ENCODE measurements at regions not wholly inside any gene's neighbourhood (a gene's known extent, or its start where the extent isn't known, plus 50 kb on each side); places are given as distances from the start of the nearest gene placed in this dataset.
A peak's percentile ranks its signal among the peaks of the same experiment; 100 is the strongest.

DNA sequence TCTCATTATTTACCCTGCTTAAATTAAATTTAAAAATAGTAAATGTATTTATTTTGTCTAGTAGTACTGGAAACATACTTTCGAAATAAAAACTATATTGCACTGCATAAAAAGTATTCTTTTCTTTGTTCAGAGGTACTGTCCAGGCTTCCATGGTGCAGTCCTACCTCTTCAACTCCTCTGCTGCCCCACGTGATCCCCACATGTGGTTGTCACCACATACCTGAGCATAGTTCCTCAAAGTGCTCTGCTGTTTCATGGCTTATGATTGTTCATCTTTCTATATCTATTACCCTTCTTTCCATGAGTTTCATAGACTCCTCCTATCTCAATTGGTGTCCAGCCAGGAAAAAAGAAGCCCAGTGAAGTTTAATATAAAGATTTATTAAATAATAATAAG is 317.5 kb upstream of the OR4E1 start:
- no peaks in the 10 kb centered on the region for H3K9me3 ChIP-seq (ENCODE audit: low read depth)
- no peaks in the 10 kb centered on the region for H3F3A ChIP-seq (ENCODE audit: insufficient read depth)
- in situ Hi-C loops (cut with MboI), result no loop called here
- 4 to 7% methylated on average over 2 of the region's 2 CpGs for whole genome bisulfite sequencing, 2 experiments (ENCODE audit: low coverage in 1 of 2, low lambda C conversion rate in 2 of 2, missing lambda C conversion rate in 2 of 2)
- H3K9ac ChIP-seq, result no peak overlapping the region
- no peak for DNase-seq
- no peak overlapping the region for H3K4me3 ChIP-seq
- H3K79me2 ChIP-seq (ENCODE audit: insufficient read depth), result no peaks in the 10 kb centered on the region
- TF ChIP-seq EZH2phosphoT487 (IDR thresholded peaks at IDR 0.05; ENCODE audit: insufficient read depth, low read depth), result no peak
- no peak for TF ChIP-seq EZH2 (IDR thresholded peaks at IDR 0.05; ENCODE audit: insufficient read depth, poor library complexity, severe bottlenecking)
- H3K27me3 ChIP-seq (replicated peaks; ENCODE audit: insufficient read depth), result no peaks in the 10 kb centered on the region
- H3K4me1 ChIP-seq (ENCODE audit: insufficient read depth), result no peaks in the 10 kb centered on the region
- H3K4me2 ChIP-seq (ENCODE audit: unreplicated experiment), result no peak overlapping the region
- no peaks in the 10 kb centered on the region for H4K20me1 ChIP-seq (ENCODE audit: insufficient read depth)
- H2AFZ ChIP-seq, result no peak overlapping the region
- no peaks in the 10 kb centered on the region for H3K9me2 ChIP-seq (ENCODE audit: insufficient read depth)
- no peaks in the 10 kb centered on the region for H3K36me3 ChIP-seq (ENCODE audit: low read depth)
- no peak overlapping the region for H3K27ac ChIP-seq

DNA sequence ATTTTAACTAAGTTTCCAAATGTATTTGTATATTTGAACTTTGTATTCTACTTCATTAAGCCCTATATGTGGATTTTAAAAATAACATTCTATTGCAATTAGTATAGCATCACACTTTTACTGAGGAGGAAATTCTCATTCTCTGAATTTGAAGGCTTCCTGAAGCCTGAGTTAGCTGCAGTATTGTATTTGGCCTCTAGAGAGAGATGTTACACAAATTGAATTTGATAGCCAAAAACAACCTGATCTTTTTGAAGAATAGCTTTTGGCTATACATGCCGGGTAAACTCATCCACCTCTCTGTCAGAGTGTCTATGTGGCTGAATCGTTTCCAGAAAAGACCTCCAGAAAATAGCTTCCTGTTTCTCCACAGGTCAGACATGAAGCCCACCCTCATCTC is 316.5 kb upstream of the OR4E1 start:
- in situ Hi-C loops (cut with MboI), result no loop called here
- Histone ChIP-seq H3K27ac (no peak overlapping the region), H3K9ac (no peak overlapping the region), H2AFZ (no peak overlapping the region), H3K4me1 (ENCODE audit: insufficient read depth) (no peaks in the 10 kb centered on the region), H3F3A (ENCODE audit: insufficient read depth) (no peaks in the 10 kb centered on the region), H3K79me2 (ENCODE audit: insufficient read depth) (no peaks in the 10 kb centered on the region), H3K9me3 (ENCODE audit: low read depth) (no peaks in the 10 kb centered on the region), H4K20me1 (ENCODE audit: insufficient read depth) (no peaks in the 10 kb centered on the region), H3K9me2 (ENCODE audit: insufficient read depth) (no peaks in the 10 kb centered on the region), H3K4me3 (no peak overlapping the region), H3K4me2 (ENCODE audit: unreplicated experiment) (no peak overlapping the region), H3K27me3 (replicated peaks; ENCODE audit: insufficient read depth) (no peaks in the 10 kb centered on the region), H3K36me3 (ENCODE audit: low read depth) (no peaks in the 10 kb centered on the region)
- 14 to 21% methylated on average over 2 of the region's 2 CpGs for WGBS, 2 experiments (ENCODE audit: low coverage in 1 of 2, low lambda C conversion rate in 2 of 2, missing lambda C conversion rate in 2 of 2)
- TF ChIP-seq EZH2 (IDR thresholded peaks at IDR 0.05; ENCODE audit: insufficient read depth, poor library complexity, severe bottlenecking) (no peak), EZH2phosphoT487 (IDR thresholded peaks at IDR 0.05; ENCODE audit: insufficient read depth, low read depth) (no peak)
- peak; percentile 20 for DNase-seq

DNA sequence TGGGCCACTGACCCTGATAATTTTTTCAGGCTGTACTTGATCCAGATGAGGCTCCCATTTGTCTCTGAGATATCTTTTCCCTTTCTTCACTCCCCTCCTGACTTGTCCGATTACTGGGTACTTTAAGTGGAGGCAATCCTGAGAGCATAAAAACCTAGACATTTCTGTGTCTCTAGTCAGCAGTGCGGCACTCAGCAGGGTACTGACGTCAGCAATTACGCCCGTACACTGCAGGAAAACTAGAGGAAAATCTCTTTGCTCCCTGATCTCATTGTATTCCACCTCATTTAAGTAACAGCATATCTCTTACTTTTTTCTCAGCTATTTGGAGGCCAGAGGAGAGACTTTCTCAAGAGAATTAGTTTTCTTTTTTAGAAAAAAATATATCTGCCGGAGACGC is 315.5 kb upstream of the OR4E1 start:
- no peaks in the 10 kb centered on the region for H4K20me1 ChIP-seq (ENCODE audit: insufficient read depth)
- no peaks in the 10 kb centered on the region for H3K9me3 ChIP-seq (ENCODE audit: low read depth)
- no peaks in the 10 kb centered on the region for H3K27me3 ChIP-seq (replicated peaks; ENCODE audit: insufficient read depth)
- no peaks in the 10 kb centered on the region for H3K79me2 ChIP-seq (ENCODE audit: insufficient read depth)
- no peak overlapping the region for H2AFZ ChIP-seq
- no peak overlapping the region for H3K9ac ChIP-seq
- H3K4me1 ChIP-seq (ENCODE audit: insufficient read depth), result no peaks in the 10 kb centered on the region
- WGBS, 2 experiments (ENCODE audit: low coverage in 1 of 2, low lambda C conversion rate in 2 of 2, missing lambda C conversion rate in 2 of 2), result 63 to 72% methylated on average over 7 of the region's 7 CpGs
- no peak overlapping the region for H3K4me3 ChIP-seq
- no peaks in the 10 kb centered on the region for H3K36me3 ChIP-seq (ENCODE audit: low read depth)
- TF ChIP-seq EZH2phosphoT487 (IDR thresholded peaks at IDR 0.05; ENCODE audit: insufficient read depth, low read depth) (no peak), EZH2 (IDR thresholded peaks at IDR 0.05; ENCODE audit: insufficient read depth, poor library complexity, severe bottlenecking) (no peak)
- no peak for DNase-seq
- H3F3A ChIP-seq (ENCODE audit: insufficient read depth), result no peaks in the 10 kb centered on the region
- no peak overlapping the region for H3K27ac ChIP-seq
- in situ Hi-C loops (cut with MboI), result no loop called here
- H3K4me2 ChIP-seq (ENCODE audit: unreplicated experiment), result no peak overlapping the region
- H3K9me2 ChIP-seq (ENCODE audit: insufficient read depth), result no peaks in the 10 kb centered on the region

DNA sequence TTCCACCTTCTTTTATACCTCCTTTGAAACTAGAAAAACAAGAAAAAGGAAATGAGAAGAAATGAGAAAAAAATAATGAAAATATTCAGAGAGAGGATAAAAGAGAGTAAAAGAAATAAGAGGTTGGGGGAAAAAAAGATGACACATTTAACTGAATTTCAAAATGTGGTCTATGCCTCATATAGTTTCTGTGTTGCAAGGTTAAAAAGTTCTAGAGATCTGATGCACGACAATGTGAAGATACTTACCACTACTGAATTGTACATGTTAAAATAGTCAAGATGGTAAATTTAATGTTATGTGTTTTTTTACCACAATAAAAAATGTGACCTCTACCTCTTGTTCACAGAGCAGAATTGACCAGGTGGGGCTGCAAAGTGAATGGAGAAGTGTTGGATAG is 314.8 kb upstream of the OR4E1 start:
- Histone ChIP-seq H3K9me2 (ENCODE audit: insufficient read depth) (no peaks in the 10 kb centered on the region), H3K4me3 (no peak overlapping the region), H3K27ac (no peak overlapping the region), H3K4me2 (ENCODE audit: unreplicated experiment) (no peak overlapping the region), H4K20me1 (ENCODE audit: insufficient read depth) (no peaks in the 10 kb centered on the region), H3K36me3 (ENCODE audit: low read depth) (no peaks in the 10 kb centered on the region), H3K4me1 (ENCODE audit: insufficient read depth) (no peaks in the 10 kb centered on the region), H3K9ac (no peak overlapping the region), H3K79me2 (ENCODE audit: insufficient read depth) (no peaks in the 10 kb centered on the region), H3K27me3 (replicated peaks; ENCODE audit: insufficient read depth) (no peaks in the 10 kb centered on the region), H3F3A (ENCODE audit: insufficient read depth) (no peaks in the 10 kb centered on the region), H2AFZ (no peak overlapping the region), H3K9me3 (ENCODE audit: low read depth) (no peaks in the 10 kb centered on the region)
- 36 to 43% methylated on average over 1 of the region's 1 CpG for WGBS, 2 experiments (ENCODE audit: low coverage in 1 of 2, low lambda C conversion rate in 2 of 2, missing lambda C conversion rate in 2 of 2)
- in situ Hi-C loops (cut with MboI), result no loop called here
- TF ChIP-seq EZH2 (IDR thresholded peaks at IDR 0.05; ENCODE audit: insufficient read depth, poor library complexity, severe bottlenecking), result no peak
- TF ChIP-seq EZH2phosphoT487 (IDR thresholded peaks at IDR 0.05; ENCODE audit: insufficient read depth, low read depth), result no peak
- no peak for DNase-seq

DNA sequence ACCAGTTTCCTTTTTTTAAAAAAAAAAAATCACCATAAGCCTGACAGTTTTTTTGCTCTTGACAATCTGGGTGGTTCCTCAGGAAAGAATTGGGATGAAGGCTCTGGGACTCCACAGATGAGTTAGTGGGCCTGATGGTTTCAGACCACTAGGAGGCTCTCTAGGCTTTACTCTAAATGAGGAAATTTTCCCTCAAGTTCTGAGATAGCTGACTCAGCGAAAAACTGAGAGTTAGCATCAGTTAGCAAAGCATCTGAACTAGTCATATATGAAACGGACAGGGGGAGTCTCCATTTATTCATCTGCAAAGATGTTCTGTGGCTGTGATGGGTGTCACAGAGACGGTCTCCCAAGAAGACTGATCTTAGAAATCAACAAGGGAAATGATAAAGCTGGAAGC is 314.3 kb upstream of the OR4E1 start:
- no peaks in the 10 kb centered on the region for H3K36me3 ChIP-seq (ENCODE audit: low read depth)
- H3K4me1 ChIP-seq (ENCODE audit: insufficient read depth), result no peaks in the 10 kb centered on the region
- no peaks in the 10 kb centered on the region for H3K27me3 ChIP-seq (replicated peaks; ENCODE audit: insufficient read depth)
- no peak overlapping the region for H3K4me3 ChIP-seq
- no peaks in the 10 kb centered on the region for H3F3A ChIP-seq (ENCODE audit: insufficient read depth)
- H3K4me2 ChIP-seq (ENCODE audit: unreplicated experiment), result no peak overlapping the region
- in situ Hi-C loops (cut with MboI), result no loop called here
- no peaks in the 10 kb centered on the region for H3K9me3 ChIP-seq (ENCODE audit: low read depth)
- no peaks in the 10 kb centered on the region for H4K20me1 ChIP-seq (ENCODE audit: insufficient read depth)
- 24 to 26% methylated on average over 3 of the region's 3 CpGs for WGBS, 2 experiments (ENCODE audit: low coverage in 1 of 2, low lambda C conversion rate in 2 of 2, missing lambda C conversion rate in 2 of 2)
- H3K9me2 ChIP-seq (ENCODE audit: insufficient read depth), result no peaks in the 10 kb centered on the region
- DNase-seq, result peak; percentile 57
- no peak overlapping the region for H3K9ac ChIP-seq
- H3K27ac ChIP-seq, result no peak overlapping the region
- no peaks in the 10 kb centered on the region for H3K79me2 ChIP-seq (ENCODE audit: insufficient read depth)
- no peak overlapping the region for H2AFZ ChIP-seq
- no peak for TF ChIP-seq EZH2phosphoT487 (IDR thresholded peaks at IDR 0.05; ENCODE audit: insufficient read depth, low read depth)
- TF ChIP-seq EZH2 (IDR thresholded peaks at IDR 0.05; ENCODE audit: insufficient read depth, poor library complexity, severe bottlenecking), result no peak

All from GM23248 (cell line).